ENCODE measurements at regions not wholly inside any gene's neighbourhood (a gene's known extent, or its start where the extent isn't known, plus 50 kb on each side); places are given as distances from the start of the nearest gene placed in this dataset.

DNA sequence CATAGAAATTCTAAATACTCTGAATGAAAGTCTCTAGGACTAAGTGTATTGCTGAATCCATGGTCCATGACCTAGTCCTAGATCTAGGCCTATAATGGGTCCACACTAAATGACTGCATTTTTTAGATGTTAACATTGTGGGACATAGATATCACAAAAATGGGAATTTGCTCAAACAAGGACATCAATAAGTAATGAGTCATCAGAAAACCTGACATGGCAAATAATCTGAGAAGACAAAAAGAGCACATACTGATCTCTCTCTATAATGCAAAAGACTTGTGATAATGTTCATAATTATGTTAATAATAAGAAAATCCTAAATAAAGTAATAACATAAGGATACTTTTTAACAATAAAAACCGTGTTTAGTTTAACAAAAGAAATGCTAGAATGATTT lies 1168.4 kb downstream of the FSCB start:
- TF ChIP-seq, protein P1, sequence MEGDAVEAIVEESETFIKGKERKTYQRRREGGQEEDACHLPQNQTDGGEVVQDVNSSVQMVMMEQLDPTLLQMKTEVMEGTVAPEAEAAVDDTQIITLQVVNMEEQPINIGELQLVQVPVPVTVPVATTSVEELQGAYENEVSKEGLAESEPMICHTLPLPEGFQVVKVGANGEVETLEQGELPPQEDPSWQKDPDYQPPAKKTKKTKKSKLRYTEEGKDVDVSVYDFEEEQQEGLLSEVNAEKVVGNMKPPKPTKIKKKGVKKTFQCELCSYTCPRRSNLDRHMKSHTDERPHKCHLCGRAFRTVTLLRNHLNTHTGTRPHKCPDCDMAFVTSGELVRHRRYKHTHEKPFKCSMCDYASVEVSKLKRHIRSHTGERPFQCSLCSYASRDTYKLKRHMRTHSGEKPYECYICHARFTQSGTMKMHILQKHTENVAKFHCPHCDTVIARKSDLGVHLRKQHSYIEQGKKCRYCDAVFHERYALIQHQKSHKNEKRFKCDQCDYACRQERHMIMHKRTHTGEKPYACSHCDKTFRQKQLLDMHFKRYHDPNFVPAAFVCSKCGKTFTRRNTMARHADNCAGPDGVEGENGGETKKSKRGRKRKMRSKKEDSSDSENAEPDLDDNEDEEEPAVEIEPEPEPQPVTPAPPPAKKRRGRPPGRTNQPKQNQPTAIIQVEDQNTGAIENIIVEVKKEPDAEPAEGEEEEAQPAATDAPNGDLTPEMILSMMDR (IDR thresholded peaks at IDR 0.05): no peak
- no peak for TF ChIP-seq POLR2A (IDR thresholded peaks at IDR 0.05)

All from lower leg skin (tissue), 3 donors.